Suprapubic skin (tissue), 4 donors: ENCODE measurements at regions not wholly inside any gene's neighbourhood (a gene's known extent, or its start where the extent isn't known, plus 50 kb on each side); places are given as distances from the start of the nearest gene placed in this dataset.

ENCODE experiments used
- CTCF ChIP-seq, 2 donors: fragments of 200-600 bp in 1 of 2; fragments of 450-650 bp in 1 of 2; sonication (generic) in 1 of 2; IDR thresholded peaks; one replicate each; pipeline ENCODE4 v1.5.1; 2016 to 2019; ENCODE audit warnings: antibody characterized with exemption in 2 of 2, mild to moderate bottlenecking in 1 of 2, moderate library complexity in 1 of 2
- POLR2A ChIP-seq, 2 donors: fragments of 450-650 bp; IDR thresholded peaks; one replicate each; pipeline ENCODE4 v1.6.1; 2017; ENCODE audit warnings: antibody characterized with exemption in 2 of 2, mild to moderate bottlenecking in 2 of 2, moderate library complexity in 2 of 2
- POLR2AphosphoS5 ChIP-seq, 3 donors: sonication (generic); formaldehyde crosslinking; IDR thresholded peaks; one replicate each; pipeline ENCODE4 v1.6.1; 2017; ENCODE audit warnings: antibody characterized with exemption in 3 of 3

DNA sequence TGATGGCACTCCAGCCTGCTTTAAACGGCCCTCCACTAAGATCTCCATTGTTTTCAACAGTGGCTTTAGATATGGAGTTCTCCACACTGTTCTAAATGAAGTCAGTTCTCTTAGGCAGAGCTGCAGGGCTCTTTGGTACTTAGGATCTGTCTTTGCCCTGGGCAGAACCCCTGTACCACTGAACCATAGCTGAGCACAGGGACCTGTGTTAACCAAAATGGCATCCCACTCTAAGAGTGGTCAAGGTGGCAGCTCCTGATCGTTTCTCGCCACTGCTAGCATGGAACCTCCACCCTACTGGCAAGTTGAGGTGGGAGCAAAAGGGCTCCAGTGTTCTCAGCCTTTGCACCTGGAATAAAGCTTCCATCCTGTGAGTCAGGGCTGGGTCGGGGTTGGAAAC lies 186.7 kb downstream of the TM2D1 start:
- TF ChIP-seq CTCF (IDR thresholded peaks at IDR 0.05) (no peak), POLR2A (IDR thresholded peaks at IDR 0.05) (no peak), POLR2AphosphoS5 (IDR thresholded peaks at IDR 0.05) (no peak)
